Trophoblast cell (in vitro differentiated cells and primary cell): ENCODE measurements at regions not wholly inside any gene's neighbourhood (a gene's known extent, or its start where the extent isn't known, plus 50 kb on each side); places are given as distances from the start of the nearest gene placed in this dataset.
"Not testable (repeated sequence)": the region's sequence is repeated elsewhere in the genome, so short reads cannot be mapped to it uniquely, and the experiment has no call there.

Experiments used
- DNase-seq, 2 donors: peaks; one replicate each; pipeline ENCODE4 v3.0.0-alpha.2; 2016
- H2AFZ ChIP-seq: 2 replicates; pipeline ENCODE4 v1.6.1; 2013; ENCODE audit warnings: low read length, moderate library complexity, mild to moderate bottlenecking; ENCODE audit not compliant: insufficient read depth, poor library complexity
- H2AK5ac ChIP-seq: 2 replicates; pipeline ENCODE4 v1.6.1; 2013; ENCODE audit warnings: mild to moderate bottlenecking, low read length
- H2BK120ac ChIP-seq: 2 replicates; pipeline ENCODE4 v1.6.1; 2013; ENCODE audit warnings: low read length, mild to moderate bottlenecking, moderate library complexity; ENCODE audit not compliant: insufficient read depth, poor library complexity
- H2BK12ac ChIP-seq: 2 replicates; pipeline ENCODE4 v1.6.1; 2013; ENCODE audit warnings: mild to moderate bottlenecking, low read length, moderate library complexity
- H2BK5ac ChIP-seq: 2 replicates; pipeline ENCODE4 v1.6.1; 2013; ENCODE audit warnings: low read length, low read depth, moderate library complexity, mild to moderate bottlenecking; ENCODE audit not compliant: poor library complexity
- H3K14ac ChIP-seq: 2 replicates; pipeline ENCODE4 v1.6.1; 2013; ENCODE audit warnings: mild to moderate bottlenecking, low read length
- H3K18ac ChIP-seq: 2 replicates; pipeline ENCODE4 v1.6.1; 2013; ENCODE audit warnings: mild to moderate bottlenecking, low read length
- H3K23ac ChIP-seq: 2 replicates; pipeline ENCODE4 v1.6.1; 2013; ENCODE audit warnings: low read length
- H3K27ac ChIP-seq: 2 replicates; pipeline ENCODE4 v1.5.1; 2013; ENCODE audit warnings: low read depth, mild to moderate bottlenecking, inconsistent platforms, low read length, moderate library complexity
- H3K27me3 ChIP-seq: 2 replicates; pipeline ENCODE4 v1.6.1; 2013; ENCODE audit warnings: inconsistent platforms, mild to moderate bottlenecking, low read length, moderate library complexity; ENCODE audit not compliant: insufficient read depth
- H3K36me3 ChIP-seq, 2 experiments: 1 replicate in 1 of 2; 2 replicates in 1 of 2; pipeline ENCODE4 v1.6.1; 2013; ENCODE audit warnings: low read length in 2 of 2, mild to moderate bottlenecking in 2 of 2, moderate library complexity in 1 of 2; ENCODE audit not compliant: insufficient read depth in 2 of 2, control insufficient read depth in 1 of 2
- H3K4ac ChIP-seq: 2 replicates; pipeline ENCODE4 v1.6.1; 2013; ENCODE audit warnings: low read depth, mild to moderate bottlenecking, low read length, moderate library complexity
- H3K4me1 ChIP-seq, 2 experiments: 1 replicate in 1 of 2; 2 replicates in 1 of 2; pipeline ENCODE4 v1.6.1; 2013; ENCODE audit warnings: low read length in 2 of 2, mild to moderate bottlenecking in 2 of 2, moderate library complexity in 1 of 2; ENCODE audit not compliant: insufficient read depth in 2 of 2, control insufficient read depth in 1 of 2
- H3K4me2 ChIP-seq: 2 replicates; pipeline ENCODE4 v1.6.1; 2013; ENCODE audit warnings: inconsistent platforms, mild to moderate bottlenecking, low read length, moderate library complexity
- H3K4me3 ChIP-seq: 2 replicates; pipeline ENCODE4 v1.5.1; 2013; ENCODE audit warnings: mild to moderate bottlenecking, low read depth, low read length, inconsistent platforms
- H3K79me1 ChIP-seq: one replicate; pipeline ENCODE4 v1.6.1; 2013; ENCODE audit warnings: low read length
- H3K79me2 ChIP-seq: 2 replicates; pipeline ENCODE4 v1.6.1; 2013; ENCODE audit warnings: low read length, mild to moderate bottlenecking; ENCODE audit not compliant: control insufficient read depth, insufficient read depth, poor library complexity
- H3K9ac ChIP-seq: 2 replicates; pipeline ENCODE4 v1.6.1; 2013; ENCODE audit warnings: mild to moderate bottlenecking, low read length
- H3K9me3 ChIP-seq: 2 replicates; pipeline ENCODE4 v1.6.1; 2013; ENCODE audit warnings: low read depth, mild to moderate bottlenecking, control low read depth, inconsistent platforms, low read length; ENCODE audit not compliant: insufficient read depth
- H4K12ac ChIP-seq: 2 replicates; pipeline ENCODE4 v1.6.1; 2013; ENCODE audit warnings: low read depth, mild to moderate bottlenecking, low read length, moderate library complexity
- H4K8ac ChIP-seq: 2 replicates; pipeline ENCODE4 v1.6.1; 2013; ENCODE audit warnings: low read depth, mild to moderate bottlenecking, low read length, moderate library complexity
- H4K91ac ChIP-seq: one replicate; pipeline ENCODE4 v1.6.1; 2013; ENCODE audit warnings: low read depth, mild to moderate bottlenecking, low read length, moderate library complexity
- WGBS: extraction: QIAGEN DNeasy Blood & Tissue Kit; methylation state at CpG from one replicate; pipeline ENCODE4 v1.1.7; 2013; ENCODE audit warnings: missing lambda C conversion rate; ENCODE audit not compliant: insufficient read length, insufficient coverage; ENCODE audit errors: extremely low coverage; 5-methylcytosine and 5-hydroxymethylcytosine counted together

GRCh38 chr17:63024716-63025115 is 58.7 kb downstream of the TANC2 start:
- H3K4me1 ChIP-seq, result peaks cover 3 to 11% of the 10 kb centered on the region in 2 experiments
- H3K36me3 ChIP-seq, result peaks cover 0 to 5% of the 10 kb centered on the region in 2 experiments
- no peak overlapping the region for H2AFZ ChIP-seq
- H3K9ac ChIP-seq, result no peak overlapping the region
- H3K79me2 ChIP-seq, result peaks cover 5% of the 10 kb centered on the region
- no peak overlapping the region for H2AK5ac ChIP-seq
- H3K9me3 ChIP-seq, result peaks cover 3% of the 10 kb centered on the region
- no peak overlapping the region for H4K8ac ChIP-seq
- H2BK5ac ChIP-seq, result no peak overlapping the region
- no peaks in the 10 kb centered on the region for H3K27me3 ChIP-seq
- no peak overlapping the region for H3K4me3 ChIP-seq
- H3K18ac ChIP-seq, result no peak overlapping the region
- H2BK12ac ChIP-seq, result no peak overlapping the region
- H3K27ac ChIP-seq, result no peak overlapping the region
- H3K79me1 ChIP-seq, result no peaks in the 10 kb centered on the region
- no peak overlapping the region for H4K12ac ChIP-seq
- H3K14ac ChIP-seq, result no peak overlapping the region
- DNase-seq, result peak in 1 of 2 donors; percentile 78
- no peak overlapping the region for H3K23ac ChIP-seq
- H3K4ac ChIP-seq, result no peak overlapping the region
- no peak overlapping the region for H4K91ac ChIP-seq
- no peak overlapping the region for H3K4me2 ChIP-seq
- H2BK120ac ChIP-seq, result no peak overlapping the region

GRCh38 chr17:63025637-63026036 is 59.6 kb downstream of the TANC2 start:
- H3K79me1 ChIP-seq, H2BK12ac ChIP-seq, H3K27ac ChIP-seq, H3K4me2 ChIP-seq, H2BK5ac ChIP-seq, H4K12ac ChIP-seq, H3K4ac ChIP-seq, H3K36me3 ChIP-seq, H3K14ac ChIP-seq, H2AFZ ChIP-seq, H3K79me2 ChIP-seq, H3K9me3 ChIP-seq, H4K91ac ChIP-seq, H2AK5ac ChIP-seq, H2BK120ac ChIP-seq, H4K8ac ChIP-seq, H3K27me3 ChIP-seq, H3K18ac ChIP-seq, DNase-seq, H3K23ac ChIP-seq, H3K4me3 ChIP-seq, H3K9ac ChIP-seq: not testable (repeated sequence)
- no CpG with 5 or more reads among the region's 4 CpGs for WGBS
- H3K4me1 ChIP-seq, result peaks cover 3 to 11% of the 10 kb centered on the region in 2 experiments

- Histone ChIP-seq H4K91ac (no peak overlapping the region), H3K23ac (no peak overlapping the region), H3K79me1 (no peaks in the 10 kb centered on the region), H2BK5ac (no peak overlapping the region), H3K9me3 (no peaks in the 10 kb centered on the region), H3K4me2 (no peak overlapping the region), H3K27ac (no peak overlapping the region), H2AK5ac (no peak overlapping the region), H3K14ac (no peak overlapping the region), H2BK12ac (no peak overlapping the region), H3K36me3 (peaks cover 0 to 8% of the 10 kb centered on the region in 2 experiments), H3K9ac (no peak overlapping the region), H3K4me1 (no peaks in the 10 kb centered on the region), H3K79me2 (no peaks in the 10 kb centered on the region), H3K4ac (no peak overlapping the region), H2BK120ac (no peak overlapping the region), H3K18ac (no peak overlapping the region), H2AFZ (no peak overlapping the region), H3K27me3 (no peaks in the 10 kb centered on the region), H4K12ac (no peak overlapping the region), H3K4me3 (no peak overlapping the region), H4K8ac (no peak overlapping the region)
- no peak for DNase-seq
These were observed 63.5 kb downstream of the TANC2 start for GRCh38 chr17:63029541-63029940.

GRCh38 chr17:63032142-63032541 is 66.1 kb downstream of the TANC2 start:
- Histone ChIP-seq H3K27me3 (no peaks in the 10 kb centered on the region), H3K14ac (no peak overlapping the region), H4K12ac (no peak overlapping the region), H3K79me1 (no peaks in the 10 kb centered on the region), H3K79me2 (no peaks in the 10 kb centered on the region), H3K4me3 (no peak overlapping the region), H3K4me2 (no peak overlapping the region), H2AFZ (no peak overlapping the region), H2BK5ac (no peak overlapping the region), H3K4me1 (no peaks in the 10 kb centered on the region), H3K23ac (no peak overlapping the region), H3K9ac (no peak overlapping the region), H3K36me3 (peaks cover 0 to 8% of the 10 kb centered on the region in 2 experiments), H3K18ac (no peak overlapping the region), H3K9me3 (no peaks in the 10 kb centered on the region), H2BK12ac (no peak overlapping the region), H4K91ac (no peak overlapping the region), H2AK5ac (no peak overlapping the region), H4K8ac (no peak overlapping the region), H3K4ac (peak overlapping the region; percentile 6), H3K27ac (no peak overlapping the region), H2BK120ac (no peak overlapping the region)
- WGBS, result no CpG with 5 or more reads among the region's 2 CpGs
- no peak for DNase-seq
